Activated CD8-positive, alpha-beta memory T cell treated with anti-CD3 and anti-CD28 coated beads for 48 hours (primary cell): ENCODE measurements at regions not wholly inside any gene's neighbourhood (a gene's known extent, or its start where the extent isn't known, plus 50 kb on each side); places are given as distances from the start of the nearest gene placed in this dataset.

Experiments
- DNase-seq, 3 experiments: peaks; one replicate each; pipeline ENCODE4 v3.0.0-alpha.2; 2020; ENCODE audit warnings: low read depth in 2 of 3, low spot score in 2 of 3

DNA sequence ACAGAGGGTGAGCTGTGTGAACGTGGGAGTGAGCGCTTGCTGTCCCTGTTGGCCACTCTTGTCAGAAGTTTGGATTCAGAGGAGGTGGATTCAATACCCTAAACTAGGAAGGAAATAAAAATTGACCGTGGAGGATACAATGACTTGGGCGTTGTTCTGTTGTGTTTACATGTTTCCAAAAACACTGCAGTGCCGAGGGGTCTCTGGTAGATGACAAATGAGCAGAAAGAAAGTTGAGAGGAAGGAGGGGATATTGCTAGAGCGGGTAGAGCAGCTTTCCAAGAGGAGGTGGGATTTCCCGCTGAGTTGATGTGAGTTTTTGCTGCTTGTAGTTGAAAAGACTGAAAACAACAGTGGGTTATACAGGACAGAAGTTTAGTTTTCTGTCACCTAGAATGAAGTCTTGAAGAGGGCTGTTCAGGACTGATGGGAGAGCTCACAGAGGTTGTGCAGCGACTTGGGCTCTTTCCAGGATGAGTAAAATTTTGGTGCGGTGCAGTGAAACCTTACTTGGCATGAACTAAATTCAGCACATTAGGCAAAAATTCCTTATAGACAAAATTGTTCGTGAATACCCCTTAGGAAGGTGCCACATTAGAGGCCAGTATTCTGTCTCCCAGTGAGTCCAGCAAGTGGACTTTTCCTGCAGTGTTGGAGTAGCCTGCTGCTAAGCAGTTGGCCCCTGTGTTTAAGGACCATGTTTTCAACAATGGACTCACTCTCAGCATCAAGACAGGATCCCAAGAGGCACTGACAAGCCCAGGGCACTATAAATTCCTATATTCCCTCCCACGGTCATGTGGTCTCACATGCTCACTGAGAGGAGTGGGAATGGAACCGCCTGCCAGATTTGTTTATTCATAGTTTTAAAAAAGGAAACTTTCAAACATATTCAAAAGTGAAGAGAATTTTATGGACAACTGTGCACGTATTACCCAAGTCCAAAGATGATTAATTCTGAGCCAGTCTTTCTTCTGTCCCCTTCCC, 435.0 kb upstream of the C2CD4B start:
- no peak for DNase-seq

DNA sequence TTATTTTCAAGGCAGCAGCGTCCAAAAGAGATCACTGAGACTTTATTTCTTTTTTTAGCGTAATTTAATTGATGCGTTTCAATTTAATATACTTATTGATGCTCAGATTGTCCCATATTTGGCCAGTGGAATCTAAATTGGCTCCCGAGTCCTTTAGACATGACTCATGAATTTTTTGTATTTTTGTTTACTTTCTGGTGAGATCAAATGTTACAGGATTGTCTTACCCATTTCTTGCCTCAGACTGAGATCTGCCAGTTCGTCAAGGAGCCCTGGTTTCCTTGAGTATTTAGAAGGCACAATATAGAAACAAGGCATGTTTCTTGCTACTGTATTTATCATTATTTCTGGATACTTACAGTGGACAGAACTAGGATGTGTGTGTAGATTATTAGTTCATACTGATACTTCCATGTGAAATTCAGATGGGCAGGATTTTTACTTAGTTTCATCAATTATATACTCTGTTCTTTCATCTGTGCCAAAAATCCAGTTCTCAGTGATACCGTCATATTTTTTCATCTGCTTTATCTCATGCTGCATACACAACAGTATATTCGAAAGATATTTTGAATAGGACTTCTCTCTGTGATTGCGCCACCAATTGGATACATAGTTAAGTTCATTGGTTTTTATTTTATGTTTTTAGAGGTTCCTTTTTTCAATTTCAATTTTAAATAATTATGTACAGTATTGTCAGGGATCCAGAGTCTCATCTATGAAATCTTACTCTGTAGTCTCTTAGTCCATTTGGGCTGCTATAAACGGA, 436.9 kb upstream of the C2CD4B start:
- no peak for DNase-seq

DNA sequence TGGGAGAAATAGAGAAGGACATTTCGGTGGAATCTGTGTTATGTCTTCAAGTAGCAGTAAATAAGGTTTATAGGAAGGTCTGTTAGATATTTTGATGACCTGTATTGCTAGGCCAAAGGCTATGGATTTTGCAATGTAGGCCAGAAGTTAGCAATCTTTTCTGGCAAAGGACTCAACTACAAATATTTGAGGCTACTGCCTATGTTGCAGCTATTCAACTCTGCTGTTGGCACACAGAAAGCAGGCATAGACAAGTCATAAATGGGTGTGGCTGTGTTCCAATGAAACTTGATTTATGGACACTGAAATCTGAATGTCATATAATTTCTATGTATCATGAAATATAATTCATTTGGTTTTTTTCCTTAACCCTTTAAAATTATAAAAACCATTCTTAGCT, 438.7 kb upstream of the C2CD4B start:
- DNase-seq = no peak

DNA sequence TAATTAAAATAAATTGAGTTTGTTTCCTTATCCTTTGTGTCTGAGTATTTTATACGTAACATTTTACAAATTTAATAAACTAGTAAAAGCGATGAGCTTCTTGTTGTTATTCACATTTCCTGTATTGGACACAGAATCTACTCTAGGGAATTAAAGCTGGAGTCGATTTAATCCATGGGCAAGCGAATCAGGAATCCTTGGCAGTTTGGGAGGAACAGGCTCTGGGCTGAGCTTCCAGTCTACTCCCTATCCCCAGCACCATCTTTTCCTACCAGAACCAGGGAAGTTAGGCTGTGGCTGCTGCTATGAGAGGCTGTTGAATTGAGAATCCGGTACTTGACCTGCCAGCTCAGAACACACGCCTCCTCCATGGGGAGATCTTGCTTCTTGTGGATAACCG, 437.3 kb upstream of the TPM1 start:
- no peak for DNase-seq

DNA sequence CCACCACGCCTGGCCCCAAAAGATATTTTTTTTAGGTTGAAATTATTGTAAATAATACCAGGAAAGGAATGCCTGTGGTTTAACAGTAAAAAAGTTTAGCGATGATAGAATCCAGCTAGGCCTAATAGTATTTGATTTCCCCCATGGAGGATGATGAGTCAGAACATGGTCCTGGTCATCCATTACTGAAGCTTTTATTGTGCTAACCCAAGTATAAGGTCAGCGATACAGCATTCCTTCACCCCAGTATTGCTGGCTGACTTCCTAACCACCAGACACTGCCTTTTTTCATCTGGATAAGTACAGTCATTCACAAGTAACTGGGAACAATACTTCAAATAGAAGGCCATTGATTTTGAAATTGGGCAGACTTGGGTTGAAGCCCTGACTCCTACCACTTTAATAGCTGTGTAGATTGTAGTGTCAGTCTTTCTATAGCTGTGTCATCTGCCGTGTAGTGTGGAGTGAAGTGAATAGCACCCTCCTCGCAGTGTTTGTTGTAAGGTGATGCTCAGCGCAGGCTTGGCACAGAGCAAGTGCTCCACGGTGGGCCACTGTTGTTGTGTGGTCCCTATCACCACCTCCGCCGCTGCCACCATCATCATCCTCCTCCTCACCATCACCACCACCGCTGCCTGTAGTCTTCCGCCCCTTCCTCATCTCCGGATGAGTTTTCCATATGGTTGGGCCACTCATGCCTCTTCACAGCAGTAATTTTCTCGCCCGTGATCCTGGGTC, 436.0 kb upstream of the TPM1 start:
- DNase-seq = no peak

DNA sequence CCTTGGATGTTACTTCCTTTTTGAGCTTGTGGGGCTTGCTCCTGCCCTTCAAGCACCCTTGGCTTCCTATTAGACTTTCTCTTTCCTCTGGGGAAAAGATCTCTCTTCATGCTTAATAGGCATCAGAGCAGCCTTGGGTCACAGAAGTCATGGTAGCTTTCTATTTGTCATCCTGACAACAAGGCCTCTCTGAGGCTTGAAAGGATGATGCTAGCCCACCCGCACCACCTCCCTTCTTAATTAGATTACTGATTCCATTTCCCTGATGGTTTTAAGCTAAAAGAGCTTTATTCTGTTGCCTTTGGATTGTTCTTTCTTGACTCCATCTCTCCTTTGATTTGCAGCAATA, 435.5 kb upstream of the TPM1 start:
- no peak for DNase-seq

DNA sequence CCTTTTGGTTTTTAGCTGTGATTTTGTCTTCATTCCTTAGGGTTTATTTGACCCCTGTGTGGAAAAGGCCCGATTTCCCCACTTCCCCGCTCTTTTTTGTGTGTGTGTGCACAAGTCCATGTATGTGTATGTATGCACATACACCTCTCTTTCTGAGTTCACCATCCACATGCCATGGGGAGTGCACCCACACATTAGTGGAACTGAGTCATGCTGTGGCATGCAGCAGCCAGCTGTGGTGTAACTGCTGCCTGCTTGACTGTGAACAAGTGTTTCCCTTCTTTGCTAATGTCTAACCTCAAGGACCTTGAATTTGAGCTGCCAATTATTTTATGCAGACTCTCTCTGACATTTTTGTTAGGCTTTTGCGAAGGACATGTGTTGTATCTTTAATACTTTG, 434.9 kb upstream of the TPM1 start:
- DNase-seq = no peak

DNA sequence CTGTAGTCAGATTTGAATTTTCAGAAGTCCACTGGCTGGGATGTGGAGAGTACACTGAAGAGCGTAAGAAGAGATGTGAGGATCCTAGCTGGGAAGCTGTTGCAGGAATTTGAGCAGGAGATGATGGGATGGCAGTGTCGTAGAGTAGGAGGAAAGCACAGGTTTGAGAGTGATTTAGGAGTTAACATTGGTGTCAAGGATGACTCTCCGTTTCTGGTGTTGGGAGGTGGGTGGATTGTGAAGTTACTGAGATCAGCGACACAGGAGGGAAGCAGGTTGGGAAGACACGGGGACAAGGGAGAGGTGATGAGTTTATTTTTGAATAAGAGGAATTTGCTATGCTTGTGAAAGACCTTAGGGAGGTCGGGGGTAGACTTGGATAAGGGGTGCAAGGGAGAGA, 434.2 kb upstream of the TPM1 start:
- no peak for DNase-seq

DNA sequence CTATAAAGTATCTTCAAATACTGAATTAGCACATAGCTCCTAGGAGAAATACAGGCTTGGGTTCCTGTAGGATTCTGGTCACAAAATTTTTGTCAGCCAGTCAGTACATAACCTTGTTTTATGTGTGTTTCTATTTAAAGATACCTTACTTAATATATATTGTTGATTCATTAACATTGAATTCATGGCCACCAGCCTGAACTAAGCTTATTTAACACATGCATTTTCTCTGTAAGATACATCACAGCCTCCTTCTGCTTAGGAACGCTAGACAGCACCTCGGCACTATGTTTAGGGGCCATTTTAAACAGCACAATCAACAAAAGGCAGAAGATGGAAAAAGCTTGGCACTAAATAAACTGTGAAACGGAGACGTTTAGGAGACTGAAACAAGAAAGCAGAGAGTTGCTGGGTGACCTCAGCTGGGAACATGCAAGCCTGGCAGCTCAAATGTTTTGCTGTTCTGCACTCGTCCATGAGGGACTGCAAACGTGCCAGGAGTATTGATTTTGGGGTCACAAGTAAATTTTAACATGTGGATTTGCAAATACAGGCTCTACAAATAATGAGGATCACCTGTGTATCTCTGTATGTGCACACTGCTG, 432.2 kb upstream of the TPM1 start:
- no peak for DNase-seq

DNA sequence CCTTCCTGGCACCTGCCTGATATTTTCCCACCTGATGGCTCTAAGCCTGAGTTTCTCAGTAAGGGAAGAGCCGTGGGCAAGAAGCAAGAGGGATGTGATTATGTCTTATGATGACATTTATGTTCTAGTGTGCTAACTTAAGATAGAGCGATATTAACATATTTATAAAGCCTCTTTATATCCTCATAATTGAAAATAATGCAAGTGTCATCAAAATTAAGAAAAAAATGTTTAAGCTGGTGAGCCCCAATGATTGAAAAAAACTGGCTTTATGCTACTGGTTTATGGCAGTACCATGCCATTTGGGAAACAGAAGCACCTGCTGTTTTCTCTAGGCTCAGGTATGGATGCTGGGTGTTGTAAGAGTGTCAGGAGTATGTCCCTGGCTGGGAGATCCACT, 431.5 kb upstream of the TPM1 start:
- no peak for DNase-seq

DNA sequence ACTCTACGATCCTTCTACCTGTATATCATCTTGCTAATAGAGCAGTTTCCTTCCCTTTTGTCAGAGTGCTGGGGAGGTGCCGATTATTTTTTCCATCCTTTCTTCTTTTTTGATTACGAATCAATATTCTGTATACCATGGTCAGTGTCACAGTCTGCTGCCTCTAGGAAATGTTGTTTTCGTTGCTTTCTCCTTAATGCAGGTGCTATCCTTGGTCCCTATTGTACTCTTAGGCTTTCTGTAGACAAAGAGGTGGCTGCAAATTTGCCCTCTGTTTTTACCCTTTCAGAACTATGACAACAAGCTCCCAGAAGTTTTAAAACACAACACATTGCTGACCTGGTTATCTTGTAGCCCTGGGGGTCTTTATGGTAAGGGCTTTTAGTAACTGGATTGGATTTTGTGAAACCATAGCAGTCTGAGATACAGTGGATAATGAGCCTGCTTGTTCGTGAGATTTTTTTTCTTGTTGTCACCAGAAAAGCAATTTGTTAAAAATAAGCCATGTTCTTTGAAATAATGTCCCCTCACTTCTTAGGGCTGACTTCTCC, 430.3 kb upstream of the TPM1 start:
- DNase-seq = no peak

DNA sequence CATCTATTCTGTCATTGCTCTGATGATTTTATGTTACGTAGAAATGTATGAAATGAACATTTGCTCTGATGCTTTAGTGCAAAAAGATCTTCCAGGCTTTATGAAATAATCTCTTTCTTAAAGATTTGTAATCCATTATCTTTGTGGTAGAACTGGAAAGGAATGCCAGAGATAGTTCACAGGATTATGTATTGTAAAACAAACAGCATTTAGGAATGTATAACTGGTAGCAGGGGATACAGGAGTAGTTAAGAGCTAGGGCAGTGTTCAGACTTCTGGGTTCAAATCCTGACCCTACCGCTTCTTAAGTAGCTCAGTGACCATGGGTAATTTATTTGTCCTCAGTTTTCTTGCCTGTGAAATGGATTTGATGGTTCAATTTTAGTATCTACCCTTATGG, 429.8 kb upstream of the TPM1 start:
- no peak for DNase-seq

DNA sequence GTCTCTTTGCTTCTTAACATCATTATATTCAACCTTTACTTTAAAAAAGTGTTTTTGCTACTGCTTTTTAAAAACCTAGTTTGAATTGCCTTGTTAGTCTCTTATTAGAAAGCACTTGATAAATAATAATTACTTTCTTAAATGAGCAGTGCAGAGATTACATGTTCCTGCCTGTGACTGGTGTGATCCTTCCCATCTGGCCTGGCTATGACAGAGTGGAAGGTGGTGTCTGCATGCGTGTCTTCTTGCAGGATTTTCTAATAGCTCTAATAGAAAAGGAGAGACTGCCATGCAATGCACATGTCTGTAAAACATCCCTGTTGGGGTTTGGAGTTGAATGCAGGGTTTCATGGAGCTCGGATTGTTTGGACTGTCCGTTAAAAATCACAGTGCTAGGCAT, 425.8 kb upstream of the TPM1 start:
- DNase-seq = no peak

DNA sequence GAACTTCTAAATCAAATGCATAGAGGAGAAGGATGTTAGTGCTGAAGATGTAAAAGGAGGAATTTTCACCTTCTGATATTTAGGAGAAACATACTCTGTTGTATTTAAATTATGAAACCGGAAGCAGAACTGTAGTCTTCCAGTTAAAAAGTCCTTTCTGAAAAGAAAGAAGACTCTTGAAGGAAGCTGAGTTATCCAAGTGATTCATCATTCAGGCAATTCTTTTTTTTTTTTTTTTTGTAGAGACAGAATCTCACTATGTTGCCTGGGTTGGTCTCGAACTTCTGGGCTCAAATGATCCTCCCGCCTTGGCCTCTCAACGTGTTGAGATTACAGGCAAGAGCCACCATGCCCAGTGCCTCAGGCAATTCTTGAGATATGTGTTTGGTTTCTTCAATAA, 424.8 kb upstream of the TPM1 start:
- DNase-seq = no peak

DNA sequence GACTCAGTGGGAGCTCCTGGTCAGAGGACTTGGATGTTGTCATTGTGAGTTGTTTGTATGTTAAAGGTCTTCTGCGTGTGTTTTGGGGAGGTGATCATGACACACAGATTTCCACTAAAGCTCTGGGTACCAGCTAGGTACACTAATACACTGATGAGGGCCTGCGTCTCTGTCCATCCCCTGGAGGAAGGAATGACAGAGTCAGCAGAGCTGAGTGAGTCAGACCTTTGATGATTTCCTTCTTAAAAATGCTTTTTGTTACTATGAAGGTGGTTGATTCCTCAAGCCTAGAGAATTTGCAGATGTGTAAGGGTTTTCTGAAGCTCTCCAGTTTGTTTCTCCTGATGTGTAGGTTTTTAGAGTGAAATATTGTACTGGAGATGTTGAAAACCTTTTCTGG, 424.1 kb upstream of the TPM1 start:
- DNase-seq = no peak

DNA sequence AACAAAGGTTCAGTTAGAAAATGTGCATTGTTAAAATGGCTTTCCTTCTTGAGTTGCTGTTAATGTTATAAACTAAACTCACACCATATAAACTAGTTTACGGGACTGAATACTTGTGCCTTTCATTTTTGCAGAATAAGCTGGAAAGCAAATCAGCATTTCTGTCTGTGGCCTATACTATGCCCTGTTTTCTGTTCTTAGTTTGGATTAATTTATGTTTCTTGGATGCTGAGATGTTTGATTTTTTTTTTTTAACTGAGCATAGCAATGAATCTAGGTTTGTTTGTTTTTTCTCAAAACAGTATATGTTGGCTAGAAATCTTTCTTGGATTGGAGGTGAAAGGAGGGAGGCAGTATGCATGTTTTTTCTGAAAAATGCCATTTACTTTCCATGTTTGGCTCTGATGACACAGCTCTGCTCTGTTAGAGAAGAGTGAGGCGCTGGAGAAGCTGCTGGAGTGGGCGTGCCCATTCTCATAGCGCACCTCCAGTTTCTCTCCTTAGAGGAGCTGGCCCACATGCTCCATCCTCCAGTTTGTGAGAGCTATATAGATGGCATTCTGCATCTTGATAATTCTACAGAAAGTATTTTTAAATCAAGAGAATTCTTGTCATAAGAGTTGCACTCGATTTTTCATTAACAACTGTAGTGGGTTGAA, 423.6 kb upstream of the TPM1 start:
- DNase-seq = no peak

DNA sequence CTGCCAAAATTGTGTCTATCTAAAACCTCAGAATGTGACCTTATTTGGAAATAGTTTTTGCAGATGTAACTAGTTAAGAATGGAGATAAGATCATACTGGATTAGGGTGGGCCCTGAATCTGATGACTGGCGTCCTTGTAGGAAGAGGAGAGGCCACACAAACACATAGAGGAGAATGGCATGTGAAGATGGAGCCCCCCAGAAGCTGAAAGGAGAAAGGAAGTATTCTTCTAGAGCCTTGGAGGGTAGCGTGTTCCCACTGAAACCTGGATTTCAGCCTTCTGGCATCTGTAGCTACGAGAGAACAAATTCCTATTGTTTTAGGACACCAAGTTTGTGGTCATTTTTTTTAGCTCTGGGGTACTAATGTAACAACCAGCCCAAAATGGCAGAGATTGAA, 423.0 kb upstream of the TPM1 start:
- DNase-seq = no peak

DNA sequence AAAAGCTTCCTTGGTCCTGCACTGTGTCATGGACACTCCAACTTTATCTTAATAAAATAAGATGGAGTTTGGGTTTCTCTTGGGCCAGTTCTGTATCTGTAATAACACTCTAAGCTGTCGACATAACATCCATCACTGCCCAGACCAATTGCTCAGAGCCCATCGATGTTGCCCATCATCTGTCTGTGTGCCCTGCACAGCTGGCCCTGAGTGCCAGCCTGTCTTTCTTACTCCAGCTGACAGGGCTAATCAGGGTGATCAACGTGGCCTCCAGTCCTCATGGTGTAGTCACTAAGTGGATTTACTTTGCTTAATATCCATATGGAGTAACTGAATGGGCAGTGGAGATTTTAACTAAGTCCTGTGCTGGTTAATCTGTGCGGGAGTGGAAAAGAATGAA, 419.8 kb upstream of the TPM1 start:
- no peak for DNase-seq

DNA sequence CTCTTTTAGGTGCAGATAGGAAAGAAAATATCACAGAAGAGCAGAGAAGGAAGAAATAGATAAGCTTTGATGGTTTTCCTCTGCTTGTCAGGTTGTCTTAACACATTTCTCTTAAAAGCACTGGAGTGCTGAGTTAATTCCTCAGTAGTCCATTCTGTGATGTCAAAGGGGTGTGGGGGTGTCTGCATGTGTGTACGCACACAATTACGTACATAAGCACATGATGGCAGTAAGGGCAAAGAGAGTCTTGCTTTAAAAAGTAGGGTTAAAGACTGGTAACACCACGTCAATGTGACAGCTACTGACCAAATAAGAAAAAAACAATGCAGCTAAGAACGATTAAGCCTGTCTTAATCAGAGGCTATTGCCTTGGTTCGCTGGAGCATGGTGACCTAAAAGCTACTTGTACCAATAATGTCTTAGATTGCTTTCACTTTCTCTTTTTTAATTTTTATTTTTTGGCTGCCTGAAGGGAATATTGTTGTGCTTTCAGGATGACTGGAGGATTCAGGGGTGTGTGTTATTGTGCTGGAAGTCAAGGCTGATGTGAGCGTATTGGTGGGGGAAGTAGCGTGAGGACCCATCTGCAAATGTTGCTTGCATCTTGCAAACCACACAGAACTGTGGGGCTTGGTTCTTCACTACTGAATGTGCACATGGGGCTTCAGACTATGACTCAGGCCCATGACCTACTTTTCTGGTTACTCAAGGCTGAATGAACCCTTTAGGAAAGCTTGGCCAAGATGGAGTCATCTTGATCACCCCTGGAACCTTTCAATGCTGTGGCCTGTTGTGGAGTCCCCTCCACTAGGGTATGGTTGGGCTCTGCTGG, 417.8 kb upstream of the TPM1 start:
- DNase-seq = no peak
